SKM-1 treated with dmso at 0.1 percent for 144 hours (cell line): ENCODE measurements at regions not wholly inside any gene's neighbourhood (a gene's known extent, or its start where the extent isn't known, plus 50 kb on each side); places are given as distances from the start of the nearest gene placed in this dataset.

Experiments
- DNase-seq: peaks from one replicate; lab custom pipeline; 2025; ENCODE audit not compliant: unreplicated experiment; lab: John Stamatoyannopoulos, UW

GRCh38 chr1:87265786-87266185, 62.9 kb upstream of the LMO4 start:
- DNase-seq = no peak

GRCh38 chr1:87268111-87268510, 60.6 kb upstream of the LMO4 start:
- DNase-seq = no peak

DNA sequence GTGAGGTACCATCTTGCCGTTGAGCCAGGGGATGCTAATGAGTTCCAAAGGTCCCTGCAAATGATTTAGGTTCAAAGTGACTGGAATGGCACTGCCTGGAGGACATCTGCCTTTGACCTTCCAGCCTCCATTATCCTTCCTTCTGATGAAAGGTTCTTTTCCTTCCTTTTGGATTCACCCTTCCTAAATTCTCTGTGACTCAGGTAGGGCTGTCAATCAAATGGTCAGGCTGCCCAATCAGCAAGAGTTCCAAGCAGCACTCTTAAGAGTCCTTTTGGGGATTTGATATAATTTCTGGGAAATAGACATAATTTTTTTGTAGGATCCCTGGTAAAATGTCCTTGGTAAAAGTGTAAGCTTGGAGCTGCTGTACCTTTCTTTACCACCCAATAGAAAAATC, 58.8 kb upstream of the LMO4 start:
- no peak for DNase-seq

DNA sequence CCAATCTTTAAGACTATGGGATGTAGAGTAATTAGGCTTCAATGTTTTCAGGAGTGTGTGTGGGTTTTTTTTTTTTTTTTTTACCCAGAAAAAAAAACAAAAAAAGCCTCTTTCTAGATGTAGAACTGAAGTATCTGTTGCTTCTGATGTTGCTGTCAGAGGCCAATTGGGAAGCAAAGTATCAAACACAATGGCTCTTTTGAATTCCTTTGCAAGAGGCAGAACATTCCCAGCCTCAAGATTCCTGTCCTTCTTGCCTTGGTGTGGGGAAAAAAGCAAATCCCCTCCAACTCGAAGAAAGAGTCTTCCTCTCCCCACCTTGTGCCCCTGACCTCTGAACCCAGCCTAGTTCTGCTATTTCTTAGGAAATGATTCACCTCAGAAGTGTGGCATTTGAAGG, 55.4 kb upstream of the LMO4 start:
- no peak for DNase-seq

GRCh38 chr1:87274851-87275250, 53.8 kb upstream of the LMO4 start:
- no peak for DNase-seq

DNA sequence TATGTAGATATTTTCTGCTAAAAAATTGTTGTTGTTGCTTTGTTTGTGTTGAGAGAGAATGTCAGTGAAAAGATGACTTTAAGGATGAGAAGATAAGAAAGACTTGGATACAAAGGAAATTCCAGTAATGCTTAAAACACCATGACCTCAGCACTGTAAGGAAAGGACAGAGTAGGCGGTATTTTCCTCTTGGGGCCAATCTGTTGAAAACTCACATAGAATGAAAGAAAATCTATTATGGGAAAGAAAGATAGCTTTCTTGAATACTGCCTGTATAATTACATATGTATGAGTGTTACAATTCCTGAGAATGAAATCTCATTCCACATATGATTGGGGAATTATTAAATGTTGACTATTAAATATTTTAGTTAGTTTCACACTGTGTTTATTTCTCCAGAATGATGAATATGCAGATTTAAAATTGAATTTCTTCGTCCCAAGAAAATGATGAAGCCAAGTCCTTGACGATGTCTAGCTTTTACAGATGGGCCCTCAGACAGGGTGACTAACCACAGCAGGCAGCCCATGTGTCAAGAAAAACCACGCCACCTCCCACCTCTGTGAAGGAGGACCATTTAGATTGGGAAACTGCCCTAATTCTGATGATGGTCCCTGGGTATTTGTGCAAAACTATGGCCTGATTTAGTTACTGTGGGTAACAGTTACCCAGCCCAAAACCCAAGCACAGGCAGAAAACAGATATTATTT, 49.7 kb upstream of the LMO4 start:
- DNase-seq = no peak
